Ectodermal cell (in vitro differentiated cells): ENCODE measurements at regions not wholly inside any gene's neighbourhood (a gene's known extent, or its start where the extent isn't known, plus 50 kb on each side); places are given as distances from the start of the nearest gene placed in this dataset.
"Not testable (repeated sequence)": the region's sequence is repeated elsewhere in the genome, so short reads cannot be mapped to it uniquely, and the experiment has no call there.

Source experiments
- H3K27ac ChIP-seq: 2 replicates; pipeline ENCODE4 v1.7.0; 2013; ENCODE audit warnings: mild to moderate bottlenecking, low read depth, low read length; ENCODE audit not compliant: insufficient read depth, poor library complexity, severe bottlenecking
- H3K27me3 ChIP-seq: 2 replicates; pipeline ENCODE4 v1.7.0; 2013; ENCODE audit warnings: mild to moderate bottlenecking, low read length; ENCODE audit not compliant: insufficient read depth, control insufficient read depth, poor library complexity, severe bottlenecking
- H3K36me3 ChIP-seq: one replicate; pipeline ENCODE4 v1.7.0; 2013; ENCODE audit warnings: low read length; ENCODE audit not compliant: control insufficient read depth, insufficient read depth
- H3K4me1 ChIP-seq: one replicate; pipeline ENCODE4 v1.7.0; 2013; ENCODE audit warnings: low read length; ENCODE audit not compliant: control insufficient read depth, insufficient read depth
- H3K4me3 ChIP-seq: 2 replicates; pipeline ENCODE4 v1.7.0; 2013; ENCODE audit warnings: low read depth, low read length, control low read depth; ENCODE audit not compliant: insufficient read depth
- H3K9me3 ChIP-seq: 2 replicates; pipeline ENCODE4 v1.7.0; 2013; ENCODE audit warnings: mild to moderate bottlenecking, low read length, moderate library complexity; ENCODE audit not compliant: control insufficient read depth
- WGBS, 2 experiments: methylation state at CpG; one replicate each; pipeline ENCODE4 v1.1.7; 2013; ENCODE audit warnings: missing lambda C conversion rate in 2 of 2; 5-methylcytosine and 5-hydroxymethylcytosine counted together

DNA sequence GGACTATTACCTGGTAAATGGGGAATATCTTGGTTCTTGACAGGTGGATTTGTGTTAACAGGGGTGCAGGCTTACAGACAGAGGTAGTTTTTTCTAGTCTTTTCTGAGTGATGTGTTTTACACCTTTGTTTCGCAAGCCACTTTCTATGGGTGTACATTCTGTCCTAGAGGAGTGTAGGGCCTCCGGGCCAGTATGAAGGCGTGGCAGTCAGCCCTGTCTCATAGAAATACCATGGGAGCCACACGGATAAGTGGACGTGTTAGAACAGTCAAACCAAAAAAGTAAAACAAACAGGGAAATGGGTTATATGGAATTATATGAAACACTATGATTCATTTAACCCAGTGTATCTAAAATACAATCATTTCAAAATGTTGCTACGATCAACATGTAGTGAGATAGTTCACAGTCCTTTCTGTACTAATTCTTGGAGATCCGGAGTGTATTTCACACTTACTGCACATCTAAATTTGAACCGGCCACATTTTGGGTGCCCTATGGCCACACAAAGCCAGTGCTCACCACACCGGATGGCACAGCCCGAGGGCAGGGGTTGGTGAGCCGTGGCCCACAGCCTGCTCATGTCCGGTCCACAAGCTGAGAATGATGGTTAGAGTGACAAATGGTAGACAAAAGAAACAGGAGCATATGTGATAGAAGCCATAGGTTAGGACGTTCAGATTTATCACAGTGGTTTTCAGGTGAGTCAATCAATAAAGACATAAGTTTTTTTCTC is 80.1 kb upstream of the IRX4 start:
- 95 to 97% methylated on average over 11 to 13 of the region's 13 CpGs for WGBS, 2 experiments
- Histone ChIP-seq H3K4me1 (no peaks in the 10 kb centered on the region), H3K27ac (no peak overlapping the region), H3K27me3 (no peaks in the 10 kb centered on the region), H3K9me3 (no peaks in the 10 kb centered on the region), H3K4me3 (no peak overlapping the region), H3K36me3 (no peaks in the 10 kb centered on the region)

DNA sequence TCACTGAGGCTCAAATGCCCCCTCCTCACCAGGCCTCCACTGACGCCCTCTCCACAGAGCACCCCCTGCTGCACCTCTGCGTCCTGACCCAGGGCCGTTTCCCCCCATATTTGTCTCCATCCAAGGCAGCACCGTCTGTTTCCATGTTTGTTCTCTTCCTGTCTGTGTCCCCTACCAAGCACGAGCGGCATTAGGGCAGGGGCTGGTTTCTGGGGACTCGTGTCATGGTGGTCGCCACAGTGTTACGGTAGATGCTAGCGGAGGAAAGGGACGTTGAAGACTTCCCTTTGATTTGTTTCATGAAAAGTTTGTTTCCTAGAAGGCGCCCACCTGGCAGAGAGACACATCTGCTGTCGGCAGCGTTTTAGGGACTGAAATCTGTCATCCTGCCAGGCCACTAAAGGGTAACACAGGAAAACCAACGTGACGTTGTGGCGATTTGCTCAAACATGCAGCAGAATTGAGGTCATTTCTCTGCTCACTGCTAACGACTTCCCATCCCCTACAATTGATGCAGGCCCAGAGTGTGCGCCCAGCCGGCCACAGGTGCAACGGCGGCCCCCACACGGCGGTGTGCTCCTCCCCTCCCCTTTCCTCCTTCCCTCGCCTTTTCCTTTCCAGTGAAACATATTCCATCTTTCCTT is 79.3 kb upstream of the IRX4 start:
- H3K27ac ChIP-seq = no peak overlapping the region
- no peaks in the 10 kb centered on the region for H3K27me3 ChIP-seq
- no peaks in the 10 kb centered on the region for H3K9me3 ChIP-seq
- H3K4me3 ChIP-seq = no peak overlapping the region
- H3K4me1 ChIP-seq = no peaks in the 10 kb centered on the region
- H3K36me3 ChIP-seq = no peaks in the 10 kb centered on the region
- WGBS, 2 experiments = 90 to 91% methylated on average over 24 to 25 of the region's 25 CpGs

DNA sequence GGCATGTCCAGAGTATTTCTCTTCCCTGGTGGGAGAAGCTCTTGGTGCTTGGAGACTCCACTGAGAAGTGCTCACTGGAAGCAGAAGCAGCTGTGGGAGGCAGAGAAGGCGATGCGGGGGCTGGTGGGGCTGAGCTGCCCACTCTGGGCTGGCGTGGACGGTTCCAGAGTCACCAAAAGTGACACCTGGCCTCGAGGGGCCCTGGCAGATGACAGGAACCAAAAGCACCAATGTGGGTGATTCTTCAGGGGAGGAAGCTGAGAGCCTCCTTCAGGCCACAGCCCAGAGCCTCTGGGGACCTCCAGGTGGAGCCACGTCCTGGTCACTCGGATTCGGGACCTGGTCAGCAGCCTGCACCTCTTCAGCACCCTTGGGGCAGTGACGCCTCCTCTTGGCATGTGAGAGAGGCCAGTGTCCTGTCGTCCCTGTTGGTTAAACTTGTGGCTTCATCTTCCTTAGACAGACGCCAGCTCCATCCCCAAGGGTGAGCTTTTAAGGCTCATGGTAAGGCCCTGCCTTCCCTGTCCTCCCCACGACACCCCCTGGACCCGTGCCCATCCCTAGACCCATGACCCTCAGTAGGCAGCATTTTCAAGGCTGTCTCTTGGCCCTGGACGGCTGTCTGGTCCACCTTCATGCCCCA is 78.7 kb upstream of the IRX4 start:
- H3K27ac ChIP-seq = no peak overlapping the region
- H3K27me3 ChIP-seq = no peaks in the 10 kb centered on the region
- H3K9me3 ChIP-seq = no peaks in the 10 kb centered on the region
- no peaks in the 10 kb centered on the region for H3K36me3 ChIP-seq
- no peaks in the 10 kb centered on the region for H3K4me1 ChIP-seq
- 85 to 88% methylated on average over 14 of the region's 14 CpGs for WGBS, 2 experiments
- H3K4me3 ChIP-seq = no peak overlapping the region

DNA sequence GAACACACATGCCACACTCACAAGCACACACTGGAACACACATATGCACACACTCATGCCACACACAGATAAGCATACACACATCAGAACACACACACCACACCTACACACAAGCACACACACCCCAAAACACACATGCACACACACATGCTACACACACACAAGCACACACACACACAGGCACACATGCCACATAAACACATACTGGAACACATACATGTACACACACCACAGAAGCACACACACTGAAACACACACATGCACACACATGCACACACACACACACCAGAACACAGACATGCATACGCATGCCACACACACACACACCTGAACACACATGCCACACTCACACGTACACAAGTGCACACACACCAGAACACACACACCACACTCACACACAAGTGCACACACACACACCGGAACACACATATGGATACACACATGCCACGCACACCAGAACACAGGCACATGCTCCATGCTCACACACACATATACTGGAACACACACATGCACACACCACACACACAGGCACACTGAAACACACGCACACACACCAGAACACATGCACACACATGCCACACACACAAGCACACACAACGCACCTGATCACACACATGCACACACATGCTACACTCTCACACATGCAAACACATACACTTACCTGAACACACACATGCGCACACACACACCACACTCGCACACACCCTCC is 78.0 kb upstream of the IRX4 start:
- WGBS, 2 experiments = 91 to 92% methylated on average over 8 of the region's 8 CpGs
- Histone ChIP-seq H3K4me3 (no peak overlapping the region), H3K9me3 (no peaks in the 10 kb centered on the region), H3K4me1 (no peaks in the 10 kb centered on the region), H3K27ac (no peak overlapping the region), H3K27me3 (no peaks in the 10 kb centered on the region), H3K36me3 (no peaks in the 10 kb centered on the region)

DNA sequence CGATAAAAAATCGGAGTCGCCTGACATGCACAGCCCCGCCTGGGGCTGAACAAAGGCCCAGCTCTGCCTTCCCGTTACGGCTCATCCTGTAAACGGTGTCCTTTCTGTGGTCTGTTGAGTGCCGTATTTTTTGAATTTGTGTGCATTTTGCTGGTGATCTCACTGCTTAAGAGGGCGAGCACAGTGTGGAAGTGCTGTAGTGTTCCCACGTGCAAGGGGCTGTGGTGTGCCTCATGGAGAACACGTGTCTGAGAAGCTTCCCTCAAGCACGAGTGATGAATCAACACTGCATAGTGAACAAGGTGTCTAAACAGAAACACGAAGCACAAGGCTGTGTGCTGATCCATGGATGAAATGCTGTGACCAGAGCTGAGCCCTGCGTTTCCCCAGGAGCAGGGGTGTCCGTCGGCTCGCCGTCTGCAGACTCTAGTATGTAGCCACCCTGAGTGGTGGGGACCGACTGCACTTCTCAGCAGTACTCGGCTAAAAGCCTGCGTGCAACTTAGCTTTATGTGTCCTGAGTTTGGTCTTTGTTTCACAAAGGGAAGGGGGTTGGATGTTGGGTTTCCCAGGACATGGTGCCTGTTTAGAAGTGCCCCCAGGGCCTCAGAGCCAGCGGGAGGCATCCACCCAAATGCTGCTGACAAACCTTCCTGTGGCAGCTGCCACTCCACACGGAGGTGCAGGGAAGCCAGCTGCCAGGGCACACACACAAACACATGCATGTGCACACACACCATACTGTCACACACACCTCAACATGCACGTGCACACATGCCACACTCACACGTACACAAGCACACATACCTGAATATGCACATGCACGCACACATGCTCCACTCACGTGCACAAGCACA is 77.2 kb upstream of the IRX4 start:
- Histone ChIP-seq H3K27me3 (no peaks in the 10 kb centered on the region), H3K27ac (no peak overlapping the region), H3K4me3 (no peak overlapping the region), H3K4me1 (no peaks in the 10 kb centered on the region), H3K9me3 (no peaks in the 10 kb centered on the region), H3K36me3 (no peaks in the 10 kb centered on the region)
- 90 to 92% methylated on average over 27 of the region's 27 CpGs for WGBS, 2 experiments

DNA sequence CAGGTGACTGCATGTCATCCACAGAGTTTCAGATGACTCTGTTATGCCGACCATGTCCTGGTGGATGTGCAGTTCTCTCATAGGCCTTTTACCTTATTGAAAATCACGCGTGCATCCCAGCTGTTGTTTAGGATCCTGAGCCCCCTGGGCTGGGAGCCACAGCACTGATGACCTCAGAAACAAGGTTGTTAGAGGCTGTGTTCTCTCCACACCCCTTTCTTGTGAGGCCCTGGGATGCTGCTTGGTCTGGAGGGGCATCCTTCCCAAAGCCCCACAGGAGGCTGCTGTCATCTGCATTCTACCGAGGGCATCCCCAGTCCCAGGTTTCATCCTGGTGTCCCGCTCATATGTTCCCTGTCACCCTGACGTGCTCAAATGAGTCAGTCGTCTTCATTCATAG is 76.5 kb upstream of the IRX4 start:
- no peaks in the 10 kb centered on the region for H3K9me3 ChIP-seq
- H3K36me3 ChIP-seq = no peaks in the 10 kb centered on the region
- 93% methylated on average over 6 of the region's 7 CpGs for WGBS, 2 experiments
- no peaks in the 10 kb centered on the region for H3K27me3 ChIP-seq
- no peak overlapping the region for H3K27ac ChIP-seq
- H3K4me3 ChIP-seq = no peak overlapping the region
- H3K4me1 ChIP-seq = no peaks in the 10 kb centered on the region

DNA sequence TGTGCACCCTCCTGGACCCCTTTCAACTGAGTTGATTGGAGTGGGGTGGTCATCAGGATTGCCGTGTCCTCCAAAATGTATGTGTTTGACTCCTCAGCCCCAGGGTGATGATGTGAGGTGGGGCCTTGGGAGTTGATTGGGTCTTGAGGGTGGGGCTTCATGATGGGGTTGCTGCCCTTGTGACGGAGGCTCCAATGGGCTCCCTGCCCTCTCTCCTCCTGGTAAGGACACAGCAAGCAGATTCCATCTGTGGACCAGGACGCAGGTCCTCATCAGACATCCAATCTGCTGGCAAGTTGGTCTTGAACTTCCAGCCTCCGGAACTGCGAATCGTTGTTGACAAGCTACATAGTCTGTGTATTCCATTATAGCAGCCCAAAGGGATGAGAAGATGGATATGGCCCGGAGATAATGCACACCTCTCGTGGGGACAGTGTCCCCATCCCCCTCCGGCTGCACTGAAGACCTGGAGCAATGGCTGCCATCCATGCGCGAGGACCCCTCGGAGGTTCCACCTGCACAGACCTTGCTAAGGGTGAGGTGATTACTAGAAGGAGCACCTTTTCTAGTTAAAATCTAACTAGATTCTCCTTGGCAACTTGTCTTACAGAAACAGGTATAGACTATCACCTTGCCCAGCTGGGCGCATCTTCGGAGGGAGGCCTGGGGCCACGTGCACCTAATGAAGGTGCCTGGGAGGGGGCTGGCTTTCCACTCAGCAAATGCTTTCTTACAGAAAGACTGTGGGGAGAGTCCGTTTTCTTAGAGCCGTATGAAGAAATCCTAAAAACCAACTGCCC is 75.7 kb upstream of the IRX4 start:
- no peak overlapping the region for H3K4me3 ChIP-seq
- no peaks in the 10 kb centered on the region for H3K27me3 ChIP-seq
- no peak overlapping the region for H3K27ac ChIP-seq
- no peaks in the 10 kb centered on the region for H3K9me3 ChIP-seq
- 95 to 96% methylated on average over 17 of the region's 17 CpGs for WGBS, 2 experiments
- no peaks in the 10 kb centered on the region for H3K4me1 ChIP-seq
- no peaks in the 10 kb centered on the region for H3K36me3 ChIP-seq

DNA sequence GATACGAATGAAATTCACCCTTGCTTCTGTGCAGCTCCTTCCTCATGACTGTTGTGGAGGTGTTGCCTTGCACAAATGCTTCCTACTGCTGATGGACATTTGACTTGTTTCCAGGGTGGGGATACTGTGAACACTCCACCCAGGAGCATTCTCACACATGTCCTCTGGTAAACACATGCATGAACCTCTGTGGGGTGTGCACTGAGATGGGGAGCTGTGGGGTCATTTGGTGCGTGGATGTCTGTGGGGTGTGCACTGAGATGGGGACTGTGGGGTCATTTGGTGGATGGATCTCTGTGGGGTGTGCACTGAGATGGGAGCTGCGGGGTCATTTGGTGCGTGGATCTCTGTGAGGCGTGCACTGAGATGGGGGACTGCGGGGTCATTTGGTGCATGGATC is 72.9 kb upstream of the IRX4 start:
- Histone ChIP-seq H3K27me3 (no peaks in the 10 kb centered on the region), H3K36me3 (no peaks in the 10 kb centered on the region), H3K4me1 (no peaks in the 10 kb centered on the region), H3K9me3 (no peaks in the 10 kb centered on the region), H3K27ac (no peak overlapping the region), H3K4me3 (no peak overlapping the region)
- WGBS, 2 experiments = 95 to 96% methylated on average over 6 of the region's 6 CpGs

DNA sequence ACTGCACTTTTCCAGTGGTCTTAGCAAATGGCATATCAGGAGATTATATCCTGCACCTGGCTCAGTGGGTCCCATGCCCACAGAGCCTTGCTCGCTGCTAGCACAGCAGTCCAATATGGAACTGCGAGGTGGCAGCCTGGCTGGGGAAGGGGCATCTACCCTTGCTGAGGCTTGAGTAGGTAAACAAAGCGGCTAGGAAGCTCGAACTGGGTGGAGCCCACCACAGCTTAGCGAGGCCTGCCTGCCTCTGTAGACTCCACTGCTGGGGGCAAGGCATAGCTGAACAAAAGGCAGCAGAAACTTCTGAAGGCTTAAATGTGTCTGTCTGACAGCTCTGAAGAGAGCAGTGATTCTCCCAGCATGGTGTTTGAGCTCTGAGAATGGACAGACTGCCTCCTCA is 71.0 kb upstream of the IRX4 start:
- 69 to 73% methylated on average over 5 of the region's 5 CpGs for WGBS, 2 experiments

More for the DNA sequence above, 71.0 kb upstream of the IRX4 start:
- not testable (repeated sequence) for H3K4me1 ChIP-seq, H3K9me3 ChIP-seq, H3K4me3 ChIP-seq, H3K36me3 ChIP-seq, H3K27me3 ChIP-seq, H3K27ac ChIP-seq
